A673 (cell line): ENCODE measurements at regions not wholly inside any gene's neighbourhood (a gene's known extent, or its start where the extent isn't known, plus 50 kb on each side); places are given as distances from the start of the nearest gene placed in this dataset.

Experiments used
- CTCF ChIP-seq: fragments of 300-800, 200-600 bp; sonication (generic); conservative IDR thresholded peaks from 2 replicates; pipeline ENCODE4 v1.5.1; 2017; ENCODE audit warnings: low read depth, mild to moderate bottlenecking, antibody characterized with exemption, low read length, moderate library complexity, mixed read lengths
- EZH2 ChIP-seq: fragments of 200-600 bp; sonication (generic); IDR thresholded peaks from 2 replicates; pipeline ENCODE4 v1.6.1; 2017; ENCODE audit warnings: borderline replicate concordance, low read depth, mild to moderate bottlenecking, mixed read lengths, antibody characterized with exemption, low read length; ENCODE audit not compliant: poor library complexity, severe bottlenecking

GRCh38 chr9:111149018-111149759 is 110.9 kb upstream of the LPAR1 start:
- TF ChIP-seq EZH2 (no peak), CTCF (peak; percentile 40)
